Ecto neural progenitor cell (in vitro differentiated cells): ENCODE measurements at regions not wholly inside any gene's neighbourhood (a gene's known extent, or its start where the extent isn't known, plus 50 kb on each side); places are given as distances from the start of the nearest gene placed in this dataset.
"Not testable (repeated sequence)": the region's sequence is repeated elsewhere in the genome, so short reads cannot be mapped to it uniquely, and the experiment has no call there.

Source experiments
- DNase-seq: peaks from one replicate; pipeline ENCODE4 v3.0.0-alpha.2; 2018; ENCODE audit warnings: low spot score

DNA sequence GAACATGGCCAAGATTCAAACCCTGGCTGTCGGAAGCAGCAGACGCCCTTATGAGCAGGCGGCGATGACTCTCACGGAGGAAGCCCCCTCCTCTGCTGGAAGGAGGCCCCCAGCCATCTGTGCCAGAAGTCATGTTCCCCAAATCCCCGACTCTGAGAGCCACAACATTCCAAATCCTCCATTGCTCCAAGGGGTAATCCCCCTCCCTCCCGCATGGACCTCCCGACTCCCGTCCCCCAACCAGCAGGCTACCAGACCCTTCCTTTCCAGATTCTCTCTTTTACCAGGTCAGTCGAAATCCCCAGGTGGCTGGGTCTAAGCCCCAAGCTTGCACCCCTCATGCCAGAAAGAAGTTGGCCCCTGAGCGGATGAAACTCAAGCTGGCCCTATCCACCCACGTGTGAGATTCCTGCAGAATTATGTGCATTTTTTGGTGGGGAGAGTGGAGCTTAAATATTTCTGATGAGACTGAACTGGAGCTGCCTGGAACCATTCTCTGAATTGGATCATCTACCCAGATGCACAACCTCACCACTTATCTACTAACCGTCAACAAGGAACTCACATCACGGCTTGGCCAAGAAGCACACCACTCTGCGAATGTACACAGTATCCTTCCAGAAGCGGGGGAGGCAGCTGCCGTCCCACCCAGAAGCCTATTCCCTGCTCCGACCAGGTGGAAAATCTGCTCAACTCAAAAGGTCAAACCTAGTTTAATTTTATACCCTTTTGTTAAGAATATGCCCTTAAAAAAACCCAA, 283.5 kb downstream of the C16orf95 start:
- no peak for DNase-seq

DNA sequence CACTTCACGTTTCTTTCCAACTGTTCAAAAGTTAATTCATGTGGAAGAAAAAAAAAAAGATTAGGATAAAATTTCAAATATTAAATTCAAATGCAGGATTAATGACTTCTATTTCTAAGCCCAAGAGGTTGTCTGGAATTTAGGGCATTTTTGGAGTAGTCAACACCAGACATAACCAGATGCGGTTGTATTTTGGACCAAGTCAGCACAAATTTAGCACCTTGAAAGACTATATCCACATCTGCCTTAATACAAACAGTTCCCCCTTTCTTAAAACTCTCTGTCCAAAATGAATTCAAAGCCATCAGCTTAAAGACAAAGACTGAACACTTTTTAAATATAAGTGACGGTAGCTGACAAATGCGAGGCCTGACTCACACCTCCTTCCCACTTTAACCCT, 282.9 kb downstream of the C16orf95 start:
- no peak for DNase-seq

DNA sequence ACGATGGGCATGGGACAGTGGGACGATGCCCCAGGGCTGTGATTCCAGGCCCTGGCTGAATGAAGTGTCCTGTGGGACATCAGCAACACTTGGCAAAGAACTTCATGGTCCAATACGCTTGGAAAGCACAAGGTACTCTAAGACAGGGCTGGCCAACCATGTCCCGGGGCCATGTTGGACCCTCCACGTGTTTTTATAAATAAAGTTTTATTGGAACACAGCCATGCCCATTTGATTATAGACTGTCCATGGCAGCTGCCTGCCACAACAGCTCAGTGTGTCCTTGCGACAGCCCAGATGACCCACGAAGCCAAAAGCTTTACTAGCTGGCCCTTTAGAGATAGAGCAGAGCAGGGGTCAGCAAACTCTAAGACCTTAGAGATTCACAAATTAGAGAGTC, 282.1 kb downstream of the C16orf95 start:
- DNase-seq, result no peak

GRCh38 chr16:87037012-87037411, 280.2 kb downstream of the C16orf95 start:
- DNase-seq, result no peak

DNA sequence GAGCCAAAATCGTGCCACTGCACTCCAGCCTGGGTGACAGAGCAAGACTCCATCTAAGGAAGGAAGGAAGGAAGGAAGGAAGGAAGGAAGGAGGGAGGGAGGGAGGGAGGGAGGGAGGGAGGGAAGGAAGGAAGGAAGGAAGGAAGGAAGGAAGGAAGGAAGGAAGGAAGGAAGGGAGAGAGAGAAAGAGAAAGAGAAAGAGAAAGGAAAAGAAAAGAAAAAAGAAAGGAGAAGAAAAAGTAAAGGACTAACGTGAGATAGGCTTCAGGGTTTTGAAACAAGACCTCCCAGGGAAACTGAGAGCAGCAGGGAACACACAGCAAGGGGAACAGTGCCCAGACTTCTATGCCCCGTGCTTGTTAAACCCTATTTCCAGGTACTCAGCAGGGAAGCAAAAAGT, 278.7 kb downstream of the C16orf95 start:
- DNase-seq, result not testable (repeated sequence)

DNA sequence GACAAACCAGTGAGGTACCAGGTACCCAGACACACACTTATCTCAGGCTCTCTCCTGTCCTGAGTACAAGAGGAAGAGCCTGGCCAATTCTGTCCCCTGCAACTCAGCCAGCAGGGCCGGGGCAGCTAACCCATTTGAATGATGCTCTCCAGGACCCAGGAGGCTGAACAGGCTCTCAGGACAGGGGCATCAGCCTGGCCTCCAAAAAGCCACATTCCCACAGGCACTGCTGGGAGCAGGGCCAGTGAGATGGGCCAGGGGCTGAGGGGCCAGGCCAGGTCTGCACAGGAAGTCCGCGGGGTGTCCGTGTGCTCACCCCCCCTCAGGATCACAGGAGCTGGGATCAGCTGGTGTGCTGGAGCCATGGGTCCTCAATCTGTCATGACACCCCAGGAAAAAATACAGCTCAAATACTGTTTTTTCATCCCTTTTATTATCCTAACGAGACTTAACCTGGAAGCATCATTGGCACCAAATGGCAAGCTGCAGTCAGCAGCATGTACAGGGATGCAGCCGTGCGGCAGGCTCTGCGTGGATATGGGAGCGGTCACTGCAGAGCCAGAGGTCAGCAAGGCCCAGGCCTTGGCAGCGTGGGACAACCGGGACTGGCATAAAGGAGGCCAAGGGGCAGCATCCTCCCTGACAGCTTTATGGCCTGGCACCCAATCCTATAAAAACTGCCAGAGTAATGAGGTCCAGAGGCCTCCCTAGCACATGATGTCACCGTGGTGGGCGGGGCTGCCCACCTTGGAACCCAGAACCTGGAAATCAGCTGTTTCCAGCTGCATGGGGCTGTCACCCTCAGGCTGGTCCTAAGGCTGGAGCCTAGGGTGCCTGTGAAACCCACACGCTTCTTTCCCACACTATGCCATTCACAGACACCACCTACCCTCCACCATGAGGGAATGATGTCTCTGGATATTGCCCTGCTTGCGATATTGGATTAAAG, 276.7 kb downstream of the C16orf95 start:
- DNase-seq, result no peak

DNA sequence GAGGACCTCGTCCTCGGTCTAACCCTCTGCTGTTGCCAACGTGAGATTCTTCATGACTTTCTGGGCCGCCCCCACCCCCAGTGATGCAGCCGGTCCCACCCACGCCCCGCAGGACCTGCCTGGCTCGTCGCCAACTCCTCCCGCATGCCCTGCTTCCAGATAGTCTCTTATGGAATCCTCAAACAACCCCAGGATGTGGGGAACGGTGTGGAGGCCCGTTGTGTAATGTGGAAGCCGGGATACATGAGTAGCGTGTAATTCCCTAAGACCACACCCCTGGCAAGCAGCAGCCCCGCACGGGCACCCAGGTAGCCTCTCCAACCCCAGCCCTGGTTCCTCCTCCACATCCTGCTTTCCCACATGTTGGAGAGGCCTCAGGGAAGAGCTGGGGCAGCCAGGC, 275.9 kb downstream of the C16orf95 start:
- DNase-seq, result no peak

DNA sequence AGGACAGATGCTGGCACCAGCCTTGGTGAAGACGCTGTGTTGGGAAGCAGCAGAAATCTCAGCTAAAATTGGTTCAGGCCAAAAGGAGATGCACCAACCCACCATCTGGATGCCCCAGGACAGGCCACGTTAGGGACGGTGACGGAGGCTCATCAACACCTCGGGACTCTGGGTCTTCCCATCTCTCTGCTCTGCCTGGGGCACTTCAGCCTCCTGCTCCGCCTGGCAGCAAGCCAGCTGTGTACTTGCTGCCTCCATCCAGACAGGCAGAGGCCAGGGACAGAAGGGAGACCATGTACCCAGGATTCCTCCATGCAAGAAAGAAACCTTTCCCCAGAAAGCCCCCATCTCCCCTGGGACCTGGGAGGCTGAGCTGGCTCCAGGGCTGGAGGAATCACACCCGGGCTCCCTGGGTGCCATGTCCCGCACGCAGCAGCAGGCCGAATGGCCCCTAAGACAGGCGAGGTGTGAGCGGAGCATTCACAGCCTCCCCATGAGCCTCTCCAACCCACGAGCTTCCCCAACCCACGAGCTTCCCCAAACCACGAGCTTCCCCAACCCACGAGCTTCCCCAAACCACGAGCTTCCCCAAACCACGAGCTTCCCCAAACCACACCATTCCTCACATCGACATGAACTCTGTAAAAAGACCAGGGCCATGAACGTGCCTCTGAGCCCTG, 274.5 kb downstream of the C16orf95 start:
- DNase-seq, result no peak

DNA sequence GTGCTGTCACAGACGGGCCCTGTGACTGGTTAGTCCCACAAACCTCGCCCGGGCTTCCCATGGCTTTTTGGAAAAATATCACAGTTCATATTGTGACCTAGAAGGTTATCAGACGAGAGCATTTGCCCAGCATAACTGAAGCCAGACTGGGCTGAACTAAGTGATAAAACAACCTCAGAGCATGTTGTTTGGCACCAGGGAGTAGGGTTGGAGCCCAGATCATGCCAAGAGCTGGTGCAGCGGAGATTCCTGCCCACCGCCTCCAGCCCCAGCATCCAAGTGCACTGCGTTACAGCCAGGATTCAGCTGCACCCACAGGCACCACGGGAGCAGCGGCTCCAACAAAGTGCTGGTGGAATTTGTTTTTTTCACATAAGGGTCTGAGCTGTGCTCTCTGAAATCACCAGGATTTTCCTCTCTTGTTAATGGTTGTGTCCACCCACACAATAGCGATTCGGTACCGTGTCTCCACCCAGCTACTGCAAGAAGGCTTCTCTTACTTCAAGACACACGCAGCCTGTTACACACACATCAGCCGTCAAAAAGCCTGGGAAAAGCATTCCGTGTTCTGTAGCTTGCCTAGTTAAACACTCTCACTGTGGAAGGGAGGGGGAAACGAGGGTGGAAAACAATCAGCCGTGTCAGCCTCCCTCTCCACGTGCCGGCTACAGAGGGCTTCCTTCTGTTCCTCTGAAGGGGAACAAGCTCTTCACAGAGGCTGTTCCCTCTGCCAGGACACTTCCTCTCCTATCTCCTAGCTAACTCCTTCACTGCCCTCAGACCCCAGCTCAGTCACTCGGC, 273.8 kb downstream of the C16orf95 start:
- no peak for DNase-seq

DNA sequence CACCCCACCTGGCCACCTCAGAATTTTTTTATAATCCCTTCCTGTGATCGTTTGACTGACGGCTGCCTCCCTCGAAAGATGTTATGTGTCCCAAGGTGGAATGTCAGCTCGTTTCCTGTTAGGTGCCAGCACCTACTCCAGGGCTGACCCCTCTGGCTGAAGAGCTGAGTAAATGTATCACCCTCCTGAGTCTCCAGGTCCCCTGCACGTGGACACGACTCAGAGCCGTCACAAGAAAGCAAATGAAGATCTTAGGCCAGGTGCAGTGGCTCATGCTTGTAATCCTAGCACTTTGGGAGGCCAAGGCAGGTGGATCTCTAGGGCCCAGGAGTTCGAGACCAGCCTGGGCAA, 273.2 kb downstream of the C16orf95 start:
- no peak for DNase-seq

DNA sequence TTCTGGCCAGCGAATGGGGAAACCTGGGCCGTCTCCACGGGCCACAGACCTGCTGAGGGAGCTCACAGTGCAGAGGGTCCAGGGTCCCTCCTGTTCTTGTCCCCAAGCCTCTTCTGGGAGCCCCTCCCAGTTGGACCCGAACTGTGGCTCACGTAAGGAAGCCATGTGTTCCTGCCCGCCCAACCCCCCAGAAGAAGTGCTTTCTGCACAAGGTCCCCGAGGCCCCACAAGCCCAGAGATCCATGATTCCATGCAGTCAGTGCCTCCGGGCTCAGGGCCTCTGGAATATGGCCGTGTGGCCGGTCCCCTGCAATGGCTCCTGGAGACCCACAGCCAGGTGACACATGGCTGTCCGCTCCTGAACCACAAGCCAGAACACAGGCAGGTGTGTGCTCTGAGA, 272.4 kb downstream of the C16orf95 start:
- no peak for DNase-seq

DNA sequence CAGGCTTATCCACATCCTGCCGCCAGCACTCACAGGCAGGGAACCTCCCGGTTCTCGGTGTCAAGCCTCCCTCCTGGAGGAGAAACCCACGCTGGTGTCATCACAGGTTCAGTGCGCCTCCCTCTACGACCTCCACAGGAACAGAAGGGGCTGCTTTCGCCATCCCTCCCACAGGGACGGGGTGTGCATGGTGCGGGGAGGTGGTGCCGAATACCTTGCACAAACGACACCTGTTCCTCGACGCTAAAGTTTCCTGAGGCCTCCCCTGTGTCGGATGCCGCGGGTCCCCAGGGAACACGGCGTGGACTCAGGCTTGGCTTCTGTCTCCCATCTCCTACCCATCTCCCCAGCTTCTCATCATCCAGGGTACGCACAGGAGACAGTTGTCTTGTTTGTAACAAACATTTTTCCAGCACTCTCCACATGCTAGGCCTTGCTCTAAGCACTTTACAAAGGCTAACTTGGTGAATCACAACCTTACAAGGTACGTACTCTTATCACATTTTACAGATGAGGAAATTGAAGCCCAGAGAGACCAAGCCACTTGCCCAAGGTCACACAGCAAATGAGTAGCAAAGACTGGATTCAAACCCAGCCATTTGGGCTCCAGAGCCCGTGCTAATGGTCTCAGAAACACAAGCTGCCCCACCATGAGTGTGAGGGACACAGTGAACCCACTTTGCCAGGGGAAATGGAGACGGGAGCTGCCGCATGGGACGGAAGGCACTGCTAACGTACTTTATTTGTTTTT, 271.6 kb downstream of the C16orf95 start:
- DNase-seq, result no peak

- DNase-seq, result no peak
Observed at GRCh38 chr16:87046235-87046634, 271.0 kb downstream of the C16orf95 start.

DNA sequence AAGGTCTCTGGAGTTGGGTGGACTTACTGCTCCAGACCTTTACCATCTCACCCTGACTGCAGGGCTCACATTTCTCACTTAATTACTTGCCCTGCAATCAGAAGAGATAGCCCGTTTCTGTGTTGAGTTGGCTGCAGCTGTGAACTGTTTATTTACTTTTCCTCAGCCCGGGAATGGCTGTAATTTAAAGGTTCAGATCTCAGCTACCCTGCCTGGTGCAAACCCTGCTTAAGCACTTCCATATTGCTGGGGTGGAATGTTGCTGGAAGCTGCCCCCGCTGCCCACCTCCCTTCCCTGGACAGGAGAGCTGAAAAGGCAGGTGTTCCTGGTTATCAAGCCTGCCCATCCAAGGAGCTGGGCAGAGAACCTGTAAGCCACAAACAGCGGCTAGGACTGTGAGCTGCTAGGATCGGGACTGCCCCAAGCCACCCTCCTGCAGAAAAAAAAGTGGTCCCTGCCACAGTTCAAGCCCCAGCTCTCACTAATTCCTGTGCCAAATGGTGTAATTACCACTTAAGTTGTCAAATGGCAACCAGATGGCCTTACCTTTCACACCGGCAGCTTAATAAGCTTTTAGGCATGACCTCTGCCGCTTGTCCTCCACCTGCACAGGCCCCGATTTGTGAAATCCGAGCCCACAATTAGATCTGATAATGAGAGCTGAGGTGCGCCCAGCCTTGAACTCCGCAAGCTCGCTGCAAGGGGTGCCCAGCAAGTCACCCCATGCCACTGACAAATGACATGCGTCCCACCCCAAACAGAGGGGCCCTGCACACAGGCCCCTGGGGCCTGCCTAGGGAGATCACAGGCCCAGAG, 269.8 kb downstream of the C16orf95 start:
- no peak for DNase-seq

DNA sequence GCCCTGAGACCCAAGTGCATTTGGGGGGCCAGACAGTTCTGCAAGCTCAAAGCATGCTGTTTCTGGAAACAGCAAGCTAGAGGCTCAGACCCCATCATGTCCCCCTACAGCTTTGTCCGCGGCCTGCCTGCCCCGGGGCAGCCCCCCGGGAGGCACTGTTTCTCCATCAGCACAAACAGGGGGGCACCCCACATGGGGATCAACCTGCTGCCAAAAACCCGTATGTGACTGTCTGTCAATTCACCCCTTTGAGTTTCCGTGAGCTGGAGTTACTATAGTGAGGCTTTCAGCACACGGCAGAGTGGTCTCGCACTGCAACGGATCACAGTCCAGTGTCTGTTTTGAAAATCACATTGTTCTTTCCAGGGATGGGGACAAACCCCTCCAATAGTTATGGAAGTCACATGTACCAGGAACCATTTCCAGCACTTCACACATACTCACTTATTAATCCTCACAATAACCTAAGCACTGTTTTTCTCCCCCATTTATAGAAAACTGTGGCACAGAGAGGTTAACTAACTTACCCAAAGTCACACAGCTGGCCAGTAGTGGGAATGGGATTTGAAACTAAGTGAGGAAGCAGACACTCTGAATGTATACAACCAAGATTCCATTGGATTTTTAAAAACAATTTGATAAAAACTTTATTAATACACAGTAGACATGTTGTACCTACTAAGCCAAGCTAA, 269.0 kb downstream of the C16orf95 start:
- no peak for DNase-seq

GRCh38 chr16:87048730-87049115, 268.5 kb downstream of the C16orf95 start:
- no peak for DNase-seq

GRCh38 chr16:87049216-87049615, 268.0 kb downstream of the C16orf95 start:
- DNase-seq, result not testable (repeated sequence)

GRCh38 chr16:87050142-87050541, 267.1 kb downstream of the C16orf95 start:
- DNase-seq, result no peak

- DNase-seq, result no peak
Observed at GRCh38 chr16:87051526-87052320, 265.5 kb downstream of the C16orf95 start.
